Activated naive CD4-positive, alpha-beta T cell treated with anti-CD3 and anti-CD28 coated beads, Interleukin-2, amount 50 U/mL, for 16 hours (primary cell): ENCODE measurements at regions not wholly inside any gene's neighbourhood (a gene's known extent, or its start where the extent isn't known, plus 50 kb on each side); places are given as distances from the start of the nearest gene placed in this dataset.
A peak's percentile ranks its signal among the peaks of the same experiment; 100 is the strongest.

ENCODE experiments used
- DNase-seq: peaks from one replicate; pipeline ENCODE4 v3.0.0-alpha.2; 2020

DNA sequence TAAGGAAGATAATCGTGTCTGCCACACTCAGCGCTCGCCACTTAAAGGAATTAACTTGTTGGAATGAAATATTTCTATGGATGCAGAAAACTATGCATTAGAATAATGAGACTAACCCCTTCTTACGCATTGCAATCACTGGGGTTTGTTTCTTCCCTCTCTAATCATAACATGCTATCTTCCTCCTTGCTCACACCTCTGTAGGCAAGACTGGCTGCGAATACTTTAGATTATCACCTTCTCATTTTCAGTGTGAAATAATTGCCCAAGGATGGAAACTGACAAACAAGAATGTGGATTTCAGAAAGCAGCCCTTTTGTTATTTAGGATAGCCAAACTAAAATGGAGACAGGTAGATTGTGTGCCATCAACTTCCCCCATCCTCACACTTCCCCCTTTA is 349.4 kb downstream of the MID1IP1 start:
- DNase-seq = no peak

DNA sequence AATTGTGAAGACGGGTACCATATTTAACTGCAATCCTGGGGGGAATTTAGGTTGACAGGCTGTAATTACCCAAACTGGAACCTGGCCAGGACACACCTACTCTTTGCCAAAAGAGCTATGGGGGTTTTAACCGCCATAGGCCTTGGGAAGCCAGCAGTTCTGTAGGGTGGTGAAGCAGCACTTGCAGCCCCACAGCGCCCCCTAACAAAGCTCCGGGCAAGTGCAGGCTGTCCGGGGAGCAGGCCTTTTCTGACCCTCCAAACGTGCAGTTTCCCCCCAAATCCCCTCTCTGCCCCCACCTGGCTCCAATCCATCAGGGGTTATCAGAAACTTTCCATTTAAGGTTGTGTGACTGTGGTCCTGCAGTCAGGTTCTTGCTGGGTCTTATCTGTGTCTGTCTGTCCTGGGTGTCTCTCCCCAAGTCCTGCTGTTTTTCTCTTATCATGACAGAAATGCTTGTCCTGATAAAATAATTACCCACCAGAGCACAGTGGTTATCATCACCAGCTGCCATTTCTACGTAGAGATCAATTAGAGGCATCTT is 350.9 kb downstream of the MID1IP1 start:
- DNase-seq = peak; percentile 26

DNA sequence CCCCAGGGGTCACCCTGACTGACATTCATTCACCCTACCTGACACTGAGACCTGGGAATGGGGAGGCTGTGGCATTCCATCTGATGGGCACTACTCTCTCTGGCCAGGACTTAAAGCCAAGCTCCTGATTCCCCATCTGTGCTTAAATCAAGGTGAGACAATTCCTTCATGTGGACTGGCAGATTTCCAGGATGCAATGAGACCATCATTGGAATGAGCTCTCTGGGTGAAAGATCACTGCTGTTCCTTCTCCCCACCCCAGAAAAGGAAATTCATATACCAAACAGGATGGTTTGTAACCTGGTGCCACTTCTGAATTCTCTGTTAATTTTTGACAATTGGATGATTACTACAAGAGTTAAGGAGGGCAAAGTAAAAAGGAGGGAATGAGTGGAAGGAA is 354.8 kb downstream of the MID1IP1 start:
- no peak for DNase-seq

DNA sequence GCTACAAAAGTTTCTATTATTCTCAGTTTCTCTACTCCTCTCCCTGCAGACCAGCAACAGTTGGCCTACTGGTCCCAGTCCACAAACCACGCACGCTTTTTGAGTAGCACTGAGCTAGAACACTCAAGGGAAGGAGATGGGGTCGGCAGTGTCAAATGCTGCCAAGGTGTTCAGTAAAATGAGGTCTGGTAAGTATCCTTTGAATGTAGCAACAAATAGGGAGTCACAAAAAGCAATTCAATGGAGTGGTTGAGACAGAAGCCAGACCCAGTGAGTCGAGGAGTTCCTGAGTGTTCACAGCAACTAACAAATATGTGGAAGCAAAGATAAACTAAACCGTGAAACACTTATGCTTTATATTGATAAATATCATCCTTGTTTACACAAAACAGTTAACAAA is 355.7 kb downstream of the MID1IP1 start:
- no peak for DNase-seq

DNA sequence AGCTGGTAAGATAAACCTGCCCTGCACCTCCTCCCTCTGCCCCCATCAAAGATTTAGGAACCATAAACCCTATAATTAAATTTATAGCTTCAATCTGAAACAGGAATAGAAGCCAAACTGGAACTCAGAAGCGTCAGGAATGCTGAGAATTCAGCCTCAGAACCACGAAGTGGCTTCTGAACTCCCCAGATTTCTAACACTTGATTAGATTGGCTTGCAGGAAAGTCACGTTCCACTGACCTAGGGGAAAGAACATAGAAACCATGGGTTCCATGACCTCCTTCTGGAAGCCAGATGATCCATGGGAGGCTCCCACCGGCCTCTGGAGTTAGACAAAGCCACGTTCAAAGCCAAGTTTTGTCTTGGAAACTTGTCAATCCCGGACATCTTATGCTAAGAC is 356.5 kb downstream of the MID1IP1 start:
- DNase-seq = no peak

DNA sequence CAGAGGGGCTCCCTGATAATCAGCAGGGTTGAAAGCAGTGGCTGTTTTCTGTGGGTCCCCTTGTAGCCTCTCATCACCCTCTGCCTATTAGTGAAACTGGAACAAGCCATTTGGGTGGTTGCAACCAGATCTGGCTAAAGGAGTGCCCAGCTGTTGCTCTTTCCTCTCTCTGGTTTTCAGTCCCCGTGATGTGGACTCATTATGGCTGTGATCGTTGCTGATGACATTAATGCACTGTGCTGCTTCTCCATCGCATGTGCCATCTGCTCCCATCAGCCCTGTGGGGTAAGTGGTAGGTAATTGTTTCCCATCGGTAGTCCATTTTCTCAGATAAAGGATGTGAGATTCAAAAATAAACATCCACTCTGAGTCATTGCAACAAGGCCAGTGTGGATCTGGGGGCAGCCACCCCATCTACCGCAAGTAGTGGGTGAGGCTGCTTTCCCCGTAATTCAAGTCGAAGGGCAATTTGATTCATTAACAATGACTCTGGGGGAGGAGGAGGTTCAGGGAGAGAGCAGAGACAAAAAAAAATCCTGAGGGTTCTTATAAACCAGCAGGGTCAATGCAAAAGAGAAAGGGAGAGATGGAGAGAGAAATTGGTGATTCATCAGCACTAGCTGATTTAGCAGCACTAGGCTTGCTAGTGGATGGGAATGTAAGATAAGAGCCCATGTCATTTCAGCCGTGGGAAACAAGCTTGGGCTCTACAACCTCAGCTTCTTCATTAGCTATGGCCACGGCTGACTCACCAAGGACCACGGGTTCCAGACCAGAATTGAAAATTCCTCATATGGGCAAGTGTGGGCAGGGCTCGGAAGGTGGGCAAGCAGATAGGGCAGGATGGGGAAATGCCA is 357.8 kb downstream of the MID1IP1 start:
- DNase-seq = no peak

DNA sequence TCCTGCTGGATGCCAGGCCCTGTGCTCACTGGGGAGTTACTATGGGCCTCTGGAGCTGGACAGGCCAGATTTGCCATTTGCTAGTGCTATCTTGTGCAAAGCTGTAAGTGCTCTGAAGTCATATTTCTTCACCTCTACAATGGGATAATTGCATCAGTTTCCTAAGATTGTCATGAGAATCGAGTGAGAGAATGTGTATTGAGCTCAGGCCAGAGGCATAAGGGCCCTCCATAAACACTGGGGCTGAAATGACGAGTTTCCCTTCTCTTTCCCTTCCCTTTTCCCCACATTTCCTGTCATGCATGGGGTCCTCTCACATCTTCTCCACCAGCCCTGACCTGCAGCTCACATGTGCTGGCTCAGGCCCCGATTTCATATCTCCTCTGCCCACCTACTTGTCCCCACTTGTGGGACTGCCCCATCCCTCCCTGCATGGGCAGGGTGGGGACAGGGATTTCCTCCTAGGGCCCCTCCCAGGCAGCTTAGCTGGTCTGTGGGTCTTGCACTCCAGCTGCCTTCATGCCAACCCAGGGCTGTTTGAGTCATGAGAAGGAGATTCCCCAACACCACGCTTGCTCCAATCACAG is 358.8 kb downstream of the MID1IP1 start:
- no peak for DNase-seq

DNA sequence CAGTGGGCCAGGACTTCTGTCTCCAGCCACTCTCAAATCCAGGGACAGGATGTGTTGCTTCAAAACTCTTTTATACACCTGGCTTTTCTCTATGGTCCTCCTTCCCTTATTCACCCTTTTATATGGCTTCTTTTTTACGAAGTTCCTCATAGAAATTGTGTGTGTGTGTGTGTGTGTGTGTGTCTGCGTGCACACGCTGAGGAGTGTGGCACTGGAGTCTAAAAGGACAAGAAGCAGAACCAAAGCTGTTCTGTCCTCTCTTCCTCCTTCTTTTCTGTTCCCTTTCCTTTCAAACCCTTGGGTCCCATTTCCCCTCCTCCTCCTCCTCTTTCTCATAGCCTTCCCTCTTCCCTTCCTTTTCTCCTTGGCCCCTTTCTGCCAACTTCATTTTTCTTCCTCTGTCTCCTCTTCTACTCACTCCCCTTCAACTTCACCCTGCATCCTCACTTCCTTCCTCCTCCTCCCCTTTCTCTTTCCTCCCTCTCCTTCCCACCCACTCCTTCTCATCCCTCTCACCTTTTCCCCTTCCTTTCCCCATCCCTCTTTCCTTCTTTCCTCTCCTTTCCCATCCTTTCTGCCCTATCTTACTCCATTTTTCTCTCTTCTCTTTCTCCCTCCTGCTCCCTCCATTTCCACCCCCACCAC is 360.5 kb downstream of the MID1IP1 start:
- DNase-seq = no peak

DNA sequence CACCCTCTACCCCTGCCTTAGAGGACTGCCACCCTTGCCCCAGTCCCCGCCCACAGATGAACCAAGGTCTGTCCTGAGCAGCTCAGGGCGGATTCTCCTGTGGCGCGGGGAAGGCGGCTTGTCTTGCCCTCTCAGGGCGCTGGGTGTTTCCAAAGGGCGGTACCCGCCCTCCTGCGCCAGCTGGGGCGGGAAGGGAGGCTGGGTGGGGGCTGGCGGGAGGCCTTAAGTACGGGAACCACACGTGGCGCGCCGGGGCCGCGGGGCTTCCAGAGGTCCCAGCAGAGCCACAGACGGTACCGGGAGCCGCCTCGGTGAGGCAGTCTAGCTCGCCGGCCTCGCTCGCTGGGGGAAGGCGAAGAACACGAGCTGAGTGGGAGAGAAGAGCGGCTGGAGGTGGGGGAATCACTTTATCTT is 361.1 kb downstream of the MID1IP1 start:
- DNase-seq = peak; percentile 63

DNA sequence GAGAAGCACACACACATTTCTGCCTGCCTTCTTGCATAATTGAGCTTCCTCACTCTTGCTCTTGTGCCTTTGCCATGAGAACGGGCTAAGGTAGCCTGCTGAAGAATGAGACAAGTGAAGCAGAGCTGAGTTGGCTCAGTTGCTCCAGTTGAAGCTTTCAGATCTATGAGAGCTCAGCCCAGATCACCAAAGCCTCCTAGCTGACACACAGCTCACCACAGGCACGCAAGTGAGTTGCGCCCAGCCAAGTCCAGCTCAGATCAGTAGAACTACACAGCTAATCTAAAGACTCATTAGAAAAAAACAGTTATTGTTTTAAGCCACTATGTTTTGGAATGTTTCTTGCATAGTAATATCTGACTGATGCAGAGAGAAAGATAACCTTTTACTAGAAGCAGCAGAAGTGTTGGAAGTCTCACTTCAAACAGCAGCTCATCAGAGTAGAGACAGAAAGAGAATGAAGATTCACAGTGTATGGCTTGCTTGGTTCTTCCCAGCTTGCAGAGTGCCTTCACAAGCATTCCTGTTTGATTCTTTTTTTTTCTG is 362.4 kb downstream of the MID1IP1 start:
- DNase-seq = peak; percentile 12

DNA sequence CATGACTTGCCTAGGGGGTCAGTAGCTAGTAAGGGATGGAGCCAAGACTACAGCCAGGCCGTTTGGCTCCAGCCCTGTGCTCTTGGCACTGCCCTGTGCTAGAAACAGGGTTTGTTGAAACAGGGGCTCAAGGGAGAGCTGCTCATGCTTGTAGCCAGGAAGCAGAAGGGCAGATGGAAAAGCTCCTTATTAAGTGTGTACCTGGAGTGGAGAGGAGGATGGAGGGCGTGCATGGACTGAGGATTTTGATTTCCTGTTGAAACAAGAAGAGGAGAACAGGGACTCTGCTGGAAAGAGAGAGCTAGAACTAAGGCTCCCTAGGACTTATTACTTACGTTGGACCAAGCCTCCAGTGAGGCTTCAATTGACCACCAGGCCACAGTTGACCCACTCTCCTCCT is 363.0 kb downstream of the MID1IP1 start:
- no peak for DNase-seq

DNA sequence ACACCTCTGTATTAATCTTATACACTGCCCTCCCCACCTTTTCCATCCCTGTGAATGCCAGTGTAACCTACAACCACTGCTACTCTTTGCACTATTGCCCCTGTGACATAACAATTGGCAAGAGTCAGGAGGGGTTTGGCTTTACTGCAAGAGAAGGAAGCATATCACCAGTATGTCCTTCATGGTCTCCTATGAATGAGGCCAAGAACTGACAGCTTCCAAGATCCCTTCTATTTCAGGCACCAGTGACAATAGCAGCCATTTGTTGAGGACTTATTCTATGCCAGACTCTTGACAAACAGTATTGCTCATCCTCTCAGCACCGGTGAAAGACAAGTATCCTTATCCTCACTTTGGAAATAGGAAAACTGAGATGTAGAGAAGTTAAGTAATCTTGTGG is 363.9 kb downstream of the MID1IP1 start:
- DNase-seq = no peak

DNA sequence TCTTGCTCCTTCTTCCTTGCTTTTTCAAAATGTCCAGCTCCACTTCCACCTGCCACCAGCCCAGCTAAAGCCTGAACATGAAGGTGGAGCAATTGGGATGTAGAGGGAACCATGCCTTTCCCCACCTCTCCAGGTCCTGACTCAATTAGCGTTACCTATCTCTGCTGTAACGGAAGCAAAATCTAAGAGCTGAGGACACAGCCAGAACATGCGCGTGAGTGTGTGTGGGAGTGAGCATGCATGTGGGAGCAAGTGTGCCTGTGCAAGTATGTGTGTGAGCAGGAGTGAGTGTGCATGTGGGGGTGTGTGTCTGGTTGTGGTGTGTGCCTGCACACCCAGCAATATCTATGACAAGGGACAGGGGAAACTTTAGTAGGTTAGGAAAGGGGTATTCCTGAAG is 364.5 kb downstream of the MID1IP1 start:
- DNase-seq = no peak

DNA sequence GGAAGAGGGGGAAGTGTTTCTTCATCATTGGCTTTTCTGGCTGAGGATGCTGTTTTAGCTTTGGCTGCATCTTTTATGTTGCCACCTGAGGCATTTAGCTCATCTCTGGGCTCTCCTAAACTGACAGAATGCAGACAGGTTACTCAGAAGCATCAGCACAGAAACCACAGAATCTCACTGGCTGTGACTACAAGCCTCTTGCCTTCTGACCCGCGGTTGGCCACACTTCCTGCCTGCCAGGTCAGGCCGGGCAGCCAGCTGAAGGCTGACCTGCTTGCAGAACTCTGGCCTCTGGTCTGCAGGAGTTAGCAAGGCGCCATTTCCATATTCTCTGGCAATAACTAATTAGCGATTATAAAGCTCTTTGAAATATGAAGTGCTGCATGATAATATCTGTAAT is 366.5 kb downstream of the MID1IP1 start:
- DNase-seq = no peak

DNA sequence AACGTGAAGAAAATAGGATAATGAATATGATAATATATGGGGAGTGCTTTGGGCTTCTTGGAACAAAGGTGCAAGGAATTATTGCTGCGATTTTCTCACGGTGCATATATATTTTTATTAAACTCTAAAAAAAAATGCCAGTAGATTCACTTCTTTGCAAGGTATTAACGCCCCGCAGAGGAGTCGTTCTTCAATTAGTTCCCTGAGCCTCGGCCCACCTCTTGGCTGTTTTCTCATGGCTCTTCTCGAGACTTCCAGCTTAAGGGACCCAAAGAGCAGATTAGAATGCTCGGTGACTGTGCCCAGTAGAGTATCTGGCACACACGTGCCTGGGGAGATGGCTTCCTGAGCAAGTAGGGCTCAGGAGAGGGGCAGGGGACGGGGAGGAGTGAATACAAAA is 367.4 kb downstream of the MID1IP1 start:
- DNase-seq = no peak

DNA sequence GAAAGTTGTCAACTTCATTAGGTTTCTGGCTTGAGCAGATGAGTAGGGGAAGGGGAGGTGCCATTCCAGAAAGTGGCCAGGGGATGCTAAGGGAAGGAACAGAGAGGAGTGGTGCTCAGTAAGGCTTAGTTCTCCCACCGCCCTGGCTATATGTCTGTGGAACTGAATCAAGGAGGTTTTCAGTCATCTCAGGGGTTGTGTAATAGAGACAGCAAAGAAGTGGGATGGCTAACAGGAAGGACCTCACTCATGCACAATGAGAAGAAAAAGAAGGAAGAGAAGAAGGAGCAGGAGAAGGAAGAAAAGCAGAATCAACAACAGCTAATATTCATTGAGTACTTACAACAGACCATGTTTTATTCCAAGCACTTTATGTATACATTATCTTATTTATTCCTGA is 368.7 kb downstream of the MID1IP1 start:
- DNase-seq = no peak

DNA sequence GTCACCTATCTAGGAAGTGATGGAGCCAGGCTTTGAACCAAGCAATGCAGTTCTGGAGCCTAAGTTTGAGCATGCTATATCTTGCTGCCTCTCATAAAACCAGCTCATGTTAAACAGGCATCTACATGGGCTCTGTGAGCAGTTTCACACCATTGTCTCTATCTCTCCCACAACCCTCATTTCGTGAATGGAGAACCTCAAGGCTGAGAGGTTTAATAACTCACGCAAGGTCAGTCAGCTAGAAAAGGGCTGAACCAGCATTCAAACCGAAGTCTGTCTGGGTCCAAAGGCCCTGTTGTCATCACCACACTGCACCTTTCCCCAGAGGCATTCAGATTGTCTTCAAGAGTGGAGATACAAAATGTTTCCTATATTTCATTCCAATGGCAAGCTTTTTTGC is 369.2 kb downstream of the MID1IP1 start:
- no peak for DNase-seq

DNA sequence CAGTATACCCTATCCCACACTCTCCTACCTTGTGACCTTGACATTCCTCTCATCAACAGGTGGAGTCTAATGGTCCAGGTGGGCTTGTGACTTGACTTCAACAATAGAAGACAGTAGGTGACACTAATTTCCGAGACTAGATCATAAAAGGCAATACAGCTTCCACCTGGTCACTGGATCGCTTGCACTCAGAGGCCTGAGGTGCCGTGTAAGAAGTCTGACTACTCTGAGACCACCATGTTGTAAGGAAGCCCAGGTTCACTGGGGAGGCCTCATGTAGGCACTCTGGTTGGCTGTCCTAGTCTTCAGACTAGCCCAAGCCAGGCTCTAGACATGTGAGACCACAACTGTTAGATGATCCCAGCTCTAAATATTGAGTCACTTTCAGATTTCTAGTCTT is 370.4 kb downstream of the MID1IP1 start:
- no peak for DNase-seq

DNA sequence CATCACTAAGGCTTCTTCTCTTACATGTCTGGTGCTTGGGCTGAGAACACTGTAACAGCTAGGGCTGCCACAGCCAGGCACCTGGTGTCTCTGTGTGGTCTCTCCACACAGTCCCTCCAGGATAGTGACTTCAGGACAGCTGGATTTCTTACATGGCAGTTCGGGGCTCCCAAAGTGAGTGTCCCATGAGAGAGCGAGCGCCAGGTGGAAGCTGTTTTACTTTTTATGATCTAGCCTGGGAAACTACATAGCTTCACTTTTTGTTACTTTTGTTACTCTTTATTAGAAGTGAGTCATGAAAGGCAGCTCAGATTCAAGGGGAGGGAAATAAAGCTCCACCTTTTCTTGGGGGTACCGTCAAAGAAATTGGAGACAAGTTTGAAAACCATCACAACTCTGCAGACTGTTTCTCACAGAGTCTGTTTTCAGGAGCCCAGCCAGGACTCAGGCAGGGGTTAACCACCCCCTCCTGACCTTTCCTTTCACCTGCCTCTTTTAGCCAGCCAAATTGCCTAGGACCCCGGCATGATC is 373.0 kb downstream of the MID1IP1 start:
- DNase-seq = no peak

DNA sequence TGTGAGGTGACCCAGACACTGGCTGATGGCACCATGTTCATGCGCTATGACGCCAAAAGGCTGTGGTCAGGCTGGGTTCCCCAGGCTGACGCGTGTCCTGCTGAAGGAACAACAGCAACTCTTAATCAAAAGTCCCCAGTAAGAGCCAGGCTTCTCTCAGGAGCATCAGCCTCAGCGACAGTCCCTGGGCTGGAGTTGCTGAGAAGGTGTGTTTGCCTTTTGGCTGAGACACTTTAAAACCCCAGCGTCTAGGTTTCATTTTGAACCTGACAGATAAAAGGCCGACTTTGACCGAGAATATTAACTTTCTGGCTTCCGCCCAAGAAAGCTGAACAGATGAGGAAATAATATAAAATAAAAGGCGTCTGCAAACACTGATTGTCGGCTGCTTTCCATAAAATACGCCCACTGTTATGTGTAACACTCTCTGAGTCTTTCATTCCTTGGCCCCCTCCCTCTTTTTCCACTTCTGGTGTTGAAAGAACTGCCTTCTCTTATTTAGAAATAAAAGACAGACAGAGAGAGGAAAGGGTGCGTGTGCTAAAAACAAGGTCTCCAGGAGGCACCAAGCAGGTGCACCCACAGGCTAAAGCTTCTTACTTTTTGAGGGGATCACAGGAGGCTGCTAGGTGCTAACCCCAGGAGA is 373.6 kb downstream of the MID1IP1 start:
- DNase-seq = peak; percentile 24

DNA sequence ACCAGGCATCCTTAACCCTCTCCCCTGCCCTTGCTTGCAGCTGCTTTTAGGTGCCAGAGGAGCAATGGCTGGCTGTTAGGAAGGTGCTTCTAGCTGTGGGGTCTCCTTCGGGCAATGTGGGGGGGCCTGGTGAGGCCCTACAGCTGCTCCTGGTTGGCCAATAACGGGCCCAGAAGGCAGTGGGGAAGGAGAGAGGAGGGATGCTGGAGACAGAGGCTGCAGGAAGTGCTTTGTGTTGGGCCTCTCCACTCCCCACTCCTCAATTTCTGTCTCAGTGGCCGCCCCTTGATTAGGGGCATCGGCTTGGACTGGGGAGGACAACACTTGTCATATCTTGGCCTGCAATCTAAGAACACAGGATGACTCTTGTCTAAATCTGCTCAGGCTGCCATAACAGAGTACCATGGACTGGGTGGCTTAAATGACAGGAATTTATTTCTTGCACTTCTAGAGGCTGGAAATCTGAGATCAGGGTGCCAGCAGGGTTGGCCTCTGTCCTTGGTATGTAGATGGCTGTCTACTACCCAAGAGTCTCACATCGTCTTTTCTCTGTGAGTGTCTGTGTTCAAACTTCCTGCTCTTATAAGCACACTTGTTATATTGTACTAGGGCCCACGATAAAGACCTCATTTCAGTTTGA is 374.3 kb downstream of the MID1IP1 start:
- no peak for DNase-seq

DNA sequence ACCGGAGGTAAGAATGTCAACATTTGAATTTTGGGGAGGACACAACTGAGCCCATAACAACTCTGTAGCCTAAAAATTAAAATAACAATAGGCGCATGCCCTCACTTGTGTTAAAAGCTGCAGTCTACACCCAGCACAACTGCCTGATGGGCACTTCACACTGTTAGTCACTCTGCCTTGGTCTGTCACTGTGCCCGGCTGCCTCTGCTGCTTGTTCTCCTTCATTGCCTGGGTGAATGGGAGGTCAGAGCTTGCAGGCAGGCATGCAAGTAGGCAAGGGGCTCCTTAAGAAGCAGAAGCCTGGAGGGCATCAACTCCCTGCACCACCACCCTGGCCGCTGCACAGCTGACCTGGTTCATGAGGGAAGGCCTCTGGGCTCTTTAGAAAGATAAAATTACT is 374.8 kb downstream of the MID1IP1 start:
- DNase-seq = no peak
